ENCODE measurements at regions not wholly inside any gene's neighbourhood (a gene's known extent, or its start where the extent isn't known, plus 50 kb on each side); places are given as distances from the start of the nearest gene placed in this dataset.

GRCh38 chr3:115254492-115255196 is 107.6 kb upstream of the ZBTB20 start:
- Mint-ChIP-seq H3K27ac (no peak overlapping the region), H3K9me3 (peaks cover 26% of the 10 kb centered on the region), H3K4me1 (no peaks in the 10 kb centered on the region), H3K4me3 (no peak overlapping the region), H3K36me3 (no peaks in the 10 kb centered on the region), H3K27me3 (ENCODE audit: low read depth) (no peaks in the 10 kb centered on the region)
- DNase-seq (ENCODE audit: low spot score in 2 of 2, unreplicated experiment in 2 of 2): no peak
- TF ChIP-seq CTCF (IDR thresholded peaks at IDR 0.05; ENCODE audit: unreplicated experiment): no peak

GRCh38 chr3:115255197-115255585 is 108.1 kb upstream of the ZBTB20 start:
- no peak overlapping the region for H3K27ac Mint-ChIP-seq
- H3K27me3 Mint-ChIP-seq (ENCODE audit: low read depth): no peaks in the 10 kb centered on the region
- TF ChIP-seq CTCF (IDR thresholded peaks at IDR 0.05; ENCODE audit: unreplicated experiment): no peak
- H3K9me3 Mint-ChIP-seq: peaks cover 26% of the 10 kb centered on the region
- H3K36me3 Mint-ChIP-seq: no peaks in the 10 kb centered on the region
- no peak for DNase-seq (ENCODE audit: low spot score in 2 of 2, unreplicated experiment in 2 of 2)
- H3K4me1 Mint-ChIP-seq: no peaks in the 10 kb centered on the region
- no peak overlapping the region for H3K4me3 Mint-ChIP-seq

- H3K4me1 Mint-ChIP-seq: no peaks in the 10 kb centered on the region
- H3K27ac Mint-ChIP-seq: no peak overlapping the region
- no peaks in the 10 kb centered on the region for H3K9me3 Mint-ChIP-seq
- TF ChIP-seq CTCF (IDR thresholded peaks at IDR 0.05; ENCODE audit: unreplicated experiment): no peak
- H3K27me3 Mint-ChIP-seq (ENCODE audit: low read depth): no peaks in the 10 kb centered on the region
- no peak for DNase-seq (ENCODE audit: low spot score in 2 of 2, unreplicated experiment in 2 of 2)
- no peak overlapping the region for H3K4me3 Mint-ChIP-seq
- H3K36me3 Mint-ChIP-seq: no peaks in the 10 kb centered on the region
Observed at GRCh38 chr3:115270849-115271248, 123.8 kb upstream of the ZBTB20 start.

GRCh38 chr3:115272036-115272824 is 125.1 kb upstream of the ZBTB20 start:
- no peaks in the 10 kb centered on the region for H3K9me3 Mint-ChIP-seq
- no peaks in the 10 kb centered on the region for H3K4me1 Mint-ChIP-seq
- H3K4me3 Mint-ChIP-seq: no peak overlapping the region
- no peak overlapping the region for H3K27ac Mint-ChIP-seq
- H3K36me3 Mint-ChIP-seq: no peaks in the 10 kb centered on the region
- no peak for TF ChIP-seq CTCF (IDR thresholded peaks at IDR 0.05; ENCODE audit: unreplicated experiment)
- no peaks in the 10 kb centered on the region for H3K27me3 Mint-ChIP-seq (ENCODE audit: low read depth)
- DNase-seq (ENCODE audit: low spot score in 2 of 2, unreplicated experiment in 2 of 2): no peak

GRCh38 chr3:115275896-115276295 is 128.8 kb upstream of the ZBTB20 start:
- TF ChIP-seq CTCF (IDR thresholded peaks at IDR 0.05; ENCODE audit: unreplicated experiment): no peak
- Mint-ChIP-seq H3K27me3 (ENCODE audit: low read depth) (peaks cover 2% of the 10 kb centered on the region), H3K4me3 (no peak overlapping the region), H3K36me3 (no peaks in the 10 kb centered on the region), H3K4me1 (no peaks in the 10 kb centered on the region), H3K9me3 (no peaks in the 10 kb centered on the region), H3K27ac (no peak overlapping the region)
- DNase-seq (ENCODE audit: low spot score in 2 of 2, unreplicated experiment in 2 of 2): no peak
